ENCODE measurements at regions not wholly inside any gene's neighbourhood (a gene's known extent, or its start where the extent isn't known, plus 50 kb on each side); places are given as distances from the start of the nearest gene placed in this dataset.

DNA sequence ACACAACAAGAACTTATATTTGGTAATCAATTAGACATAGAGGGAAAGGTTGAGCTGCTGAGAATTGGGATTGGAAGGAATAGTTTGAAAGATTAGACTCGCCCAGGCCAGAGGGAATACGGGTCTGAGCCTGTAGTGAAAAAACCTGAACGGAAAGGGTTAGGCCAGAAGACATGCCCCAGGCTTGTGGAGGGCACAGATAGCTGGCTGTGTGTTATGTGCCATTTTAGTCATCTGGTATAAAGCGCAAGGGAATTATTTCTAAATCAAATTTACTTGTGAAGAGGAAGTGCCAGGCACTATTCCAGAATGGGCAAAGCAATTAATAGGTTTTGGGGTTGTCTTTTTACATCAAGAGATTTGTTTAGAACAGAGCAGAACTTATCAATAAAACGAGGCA is 187.5 kb upstream of the ANKRD50 start:
- TF ChIP-seq, protein P1, sequence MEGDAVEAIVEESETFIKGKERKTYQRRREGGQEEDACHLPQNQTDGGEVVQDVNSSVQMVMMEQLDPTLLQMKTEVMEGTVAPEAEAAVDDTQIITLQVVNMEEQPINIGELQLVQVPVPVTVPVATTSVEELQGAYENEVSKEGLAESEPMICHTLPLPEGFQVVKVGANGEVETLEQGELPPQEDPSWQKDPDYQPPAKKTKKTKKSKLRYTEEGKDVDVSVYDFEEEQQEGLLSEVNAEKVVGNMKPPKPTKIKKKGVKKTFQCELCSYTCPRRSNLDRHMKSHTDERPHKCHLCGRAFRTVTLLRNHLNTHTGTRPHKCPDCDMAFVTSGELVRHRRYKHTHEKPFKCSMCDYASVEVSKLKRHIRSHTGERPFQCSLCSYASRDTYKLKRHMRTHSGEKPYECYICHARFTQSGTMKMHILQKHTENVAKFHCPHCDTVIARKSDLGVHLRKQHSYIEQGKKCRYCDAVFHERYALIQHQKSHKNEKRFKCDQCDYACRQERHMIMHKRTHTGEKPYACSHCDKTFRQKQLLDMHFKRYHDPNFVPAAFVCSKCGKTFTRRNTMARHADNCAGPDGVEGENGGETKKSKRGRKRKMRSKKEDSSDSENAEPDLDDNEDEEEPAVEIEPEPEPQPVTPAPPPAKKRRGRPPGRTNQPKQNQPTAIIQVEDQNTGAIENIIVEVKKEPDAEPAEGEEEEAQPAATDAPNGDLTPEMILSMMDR (IDR thresholded peaks at IDR 0.05), result no peak
- no peak for TF ChIP-seq POLR2A (IDR thresholded peaks at IDR 0.05)
